Testis (tissue), 2 donors: ENCODE measurements at regions not wholly inside any gene's neighbourhood (a gene's known extent, or its start where the extent isn't known, plus 50 kb on each side); places are given as distances from the start of the nearest gene placed in this dataset.
"Not testable (repeated sequence)": the region's sequence is repeated elsewhere in the genome, so short reads cannot be mapped to it uniquely, and the experiment has no call there.

Experiments used
- CTCF ChIP-seq, 3 experiments: fragments of 450-650 bp in 2 of 3; fragments of 200-600 bp in 1 of 3; sonication (generic) in 1 of 3; IDR thresholded peaks; one replicate each; pipeline ENCODE4 v1.5.1; 2016 to 2019; ENCODE audit warnings: antibody characterized with exemption in 3 of 3, mild to moderate bottlenecking in 2 of 3, moderate library complexity in 1 of 3
- POLR2A ChIP-seq: fragments of 450-650 bp; IDR thresholded peaks from one replicate; pipeline ENCODE4 v1.6.1; 2017; ENCODE audit warnings: antibody characterized with exemption, mild to moderate bottlenecking, moderate library complexity

DNA sequence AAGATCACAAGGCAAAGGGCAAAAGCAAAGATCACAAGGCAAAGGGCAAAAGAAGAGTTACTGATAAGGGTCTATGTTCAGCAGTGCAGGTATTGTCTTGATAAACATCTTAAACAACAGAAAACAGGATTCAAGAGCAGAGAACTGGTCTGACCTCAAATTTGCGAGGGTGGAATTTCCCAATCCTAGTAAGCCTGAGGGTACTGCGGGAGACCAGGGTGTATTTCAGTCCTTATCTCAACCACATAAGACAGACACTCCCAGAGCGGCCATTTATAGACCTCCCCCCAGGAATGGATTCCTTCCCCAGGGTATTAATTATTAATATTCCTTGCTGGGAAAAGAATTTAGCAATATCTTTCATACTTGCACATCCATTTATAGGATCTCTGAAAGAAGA lies 575.3 kb upstream of the MAN1A1 start:
- not testable (repeated sequence) for TF ChIP-seq POLR2A; CTCF (IDR thresholded peaks at IDR 0.05)
